ENCODE measurements at regions not wholly inside any gene's neighbourhood (a gene's known extent, or its start where the extent isn't known, plus 50 kb on each side); places are given as distances from the start of the nearest gene placed in this dataset.

DNA sequence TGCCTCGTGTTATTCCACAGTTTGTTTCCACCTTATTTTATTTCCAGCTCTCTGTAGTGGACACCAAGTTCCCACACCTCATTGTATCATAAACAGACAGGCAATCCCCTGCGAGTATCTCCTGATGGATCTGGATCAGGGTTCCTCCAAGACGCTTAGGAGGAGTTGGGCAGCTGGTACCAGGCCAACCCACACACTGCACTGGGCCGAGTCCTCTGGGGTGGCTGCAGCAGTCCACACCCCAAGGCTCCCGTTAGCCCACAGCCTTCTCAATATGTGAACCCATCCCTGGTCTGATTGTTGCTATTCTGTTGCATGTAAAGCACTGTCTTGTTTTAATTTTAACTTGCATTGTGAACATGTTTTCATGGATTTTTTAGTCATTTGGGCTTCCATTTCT is 178.8 kb upstream of the RAB6C start:
- TF ChIP-seq EP300 (IDR thresholded peaks at IDR 0.05), result no peak
- TF ChIP-seq, protein P1, sequence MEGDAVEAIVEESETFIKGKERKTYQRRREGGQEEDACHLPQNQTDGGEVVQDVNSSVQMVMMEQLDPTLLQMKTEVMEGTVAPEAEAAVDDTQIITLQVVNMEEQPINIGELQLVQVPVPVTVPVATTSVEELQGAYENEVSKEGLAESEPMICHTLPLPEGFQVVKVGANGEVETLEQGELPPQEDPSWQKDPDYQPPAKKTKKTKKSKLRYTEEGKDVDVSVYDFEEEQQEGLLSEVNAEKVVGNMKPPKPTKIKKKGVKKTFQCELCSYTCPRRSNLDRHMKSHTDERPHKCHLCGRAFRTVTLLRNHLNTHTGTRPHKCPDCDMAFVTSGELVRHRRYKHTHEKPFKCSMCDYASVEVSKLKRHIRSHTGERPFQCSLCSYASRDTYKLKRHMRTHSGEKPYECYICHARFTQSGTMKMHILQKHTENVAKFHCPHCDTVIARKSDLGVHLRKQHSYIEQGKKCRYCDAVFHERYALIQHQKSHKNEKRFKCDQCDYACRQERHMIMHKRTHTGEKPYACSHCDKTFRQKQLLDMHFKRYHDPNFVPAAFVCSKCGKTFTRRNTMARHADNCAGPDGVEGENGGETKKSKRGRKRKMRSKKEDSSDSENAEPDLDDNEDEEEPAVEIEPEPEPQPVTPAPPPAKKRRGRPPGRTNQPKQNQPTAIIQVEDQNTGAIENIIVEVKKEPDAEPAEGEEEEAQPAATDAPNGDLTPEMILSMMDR (IDR thresholded peaks at IDR 0.05), result no peak
- TF ChIP-seq POLR2A (IDR thresholded peaks at IDR 0.05), result no peak
